Astrocyte (in vitro differentiated cells and primary cell): ENCODE measurements at regions not wholly inside any gene's neighbourhood (a gene's known extent, or its start where the extent isn't known, plus 50 kb on each side); places are given as distances from the start of the nearest gene placed in this dataset.

Experiments
- CTCF ChIP-seq: IDR thresholded peaks from 2 replicates; pipeline ENCODE4 v1.5.1; 2011; ENCODE audit warnings: low read depth, mild to moderate bottlenecking, inconsistent platforms, low read length, moderate library complexity; ENCODE audit not compliant: insufficient read depth
- EZH2 ChIP-seq: IDR thresholded peaks from 2 replicates; pipeline ENCODE4 v1.6.1; 2012; ENCODE audit warnings: mild to moderate bottlenecking, low read length, inconsistent platforms; ENCODE audit not compliant: insufficient read depth

- no peak for TF ChIP-seq CTCF
- TF ChIP-seq EZH2 = no peak
Observed at GRCh38 chr14:51308866-51309265, 68.8 kb downstream of the TMX1 start.
